Fibroblast of the aortic adventitia (primary cell): ENCODE measurements at regions not wholly inside any gene's neighbourhood (a gene's known extent, or its start where the extent isn't known, plus 50 kb on each side); places are given as distances from the start of the nearest gene placed in this dataset.

ENCODE experiments used
- DNase-seq: peaks from one replicate; pipeline ENCODE4 v3.0.0-alpha.2; 2010; ENCODE audit warnings: low read depth
- H3K4me3 ChIP-seq: 2 replicates; pipeline ENCODE4 v1.5.1; 2011; ENCODE audit warnings: low read depth, mild to moderate bottlenecking, control low read depth, low read length, moderate library complexity
- TF ChIP-seq, protein P1 (sequence below): IDR thresholded peaks from 2 replicates; pipeline ENCODE4 v1.5.1; 2011; ENCODE audit warnings: mild to moderate bottlenecking, low read length, control low read depth, inconsistent platforms; ENCODE audit not compliant: insufficient read depth

GRCh38 chr9:20087481-20087880 is 298.6 kb upstream of the SLC24A2 start:
- no peak overlapping the region for H3K4me3 ChIP-seq
- TF ChIP-seq, protein P1, sequence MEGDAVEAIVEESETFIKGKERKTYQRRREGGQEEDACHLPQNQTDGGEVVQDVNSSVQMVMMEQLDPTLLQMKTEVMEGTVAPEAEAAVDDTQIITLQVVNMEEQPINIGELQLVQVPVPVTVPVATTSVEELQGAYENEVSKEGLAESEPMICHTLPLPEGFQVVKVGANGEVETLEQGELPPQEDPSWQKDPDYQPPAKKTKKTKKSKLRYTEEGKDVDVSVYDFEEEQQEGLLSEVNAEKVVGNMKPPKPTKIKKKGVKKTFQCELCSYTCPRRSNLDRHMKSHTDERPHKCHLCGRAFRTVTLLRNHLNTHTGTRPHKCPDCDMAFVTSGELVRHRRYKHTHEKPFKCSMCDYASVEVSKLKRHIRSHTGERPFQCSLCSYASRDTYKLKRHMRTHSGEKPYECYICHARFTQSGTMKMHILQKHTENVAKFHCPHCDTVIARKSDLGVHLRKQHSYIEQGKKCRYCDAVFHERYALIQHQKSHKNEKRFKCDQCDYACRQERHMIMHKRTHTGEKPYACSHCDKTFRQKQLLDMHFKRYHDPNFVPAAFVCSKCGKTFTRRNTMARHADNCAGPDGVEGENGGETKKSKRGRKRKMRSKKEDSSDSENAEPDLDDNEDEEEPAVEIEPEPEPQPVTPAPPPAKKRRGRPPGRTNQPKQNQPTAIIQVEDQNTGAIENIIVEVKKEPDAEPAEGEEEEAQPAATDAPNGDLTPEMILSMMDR = no peak
- peak; percentile 16 for DNase-seq

DNA sequence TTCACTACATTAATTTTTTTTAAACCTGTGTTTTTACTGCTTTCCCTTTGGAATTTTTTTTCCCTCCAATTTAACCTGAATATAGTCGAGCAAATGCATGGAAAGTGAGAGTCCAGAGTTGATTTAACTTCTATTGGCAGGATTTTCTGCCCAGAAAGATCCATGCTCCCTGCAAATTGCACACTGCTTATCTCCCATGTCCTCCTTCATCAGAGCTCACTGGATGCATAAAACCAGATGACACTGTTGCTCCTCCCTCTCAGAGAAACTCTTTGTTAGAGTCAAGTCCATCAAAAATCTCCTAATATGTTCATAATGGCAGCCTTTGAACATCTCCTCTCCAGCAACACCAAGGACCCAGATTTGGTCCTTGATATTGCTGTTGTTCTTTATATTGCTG is 297.0 kb upstream of the SLC24A2 start:
- TF ChIP-seq, protein P1 = no peak
- DNase-seq = no peak
- H3K4me3 ChIP-seq = no peak overlapping the region

- TF ChIP-seq, protein P1 = no peak
- DNase-seq = no peak
- H3K4me3 ChIP-seq = no peak overlapping the region
Observed at GRCh38 chr9:20084125-20084524, 295.3 kb upstream of the SLC24A2 start.

GRCh38 chr9:20083390-20083789 is 294.6 kb upstream of the SLC24A2 start:
- TF ChIP-seq, protein P1 = no peak
- no peak for DNase-seq
- no peak overlapping the region for H3K4me3 ChIP-seq

DNA sequence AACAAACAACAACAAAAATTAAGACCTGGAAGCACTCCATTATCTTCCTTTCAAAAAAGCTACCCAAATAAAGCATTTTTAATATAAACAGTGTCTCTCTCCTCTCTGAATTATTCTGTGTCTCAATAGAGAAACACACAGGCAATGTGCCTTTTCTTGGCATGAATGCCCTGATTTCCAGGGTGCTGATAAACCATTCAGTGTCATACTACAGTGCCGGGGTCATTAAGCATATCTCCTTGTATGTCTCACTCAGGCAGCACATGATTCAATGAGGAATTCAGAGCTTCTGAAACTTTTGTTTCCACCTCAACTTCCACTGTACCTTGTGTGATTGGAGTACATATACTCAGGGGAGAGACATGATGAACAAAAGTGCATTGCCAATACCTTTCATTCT is 294.0 kb upstream of the SLC24A2 start:
- TF ChIP-seq, protein P1 = no peak
- no peak for DNase-seq
- H3K4me3 ChIP-seq = no peak overlapping the region

DNA sequence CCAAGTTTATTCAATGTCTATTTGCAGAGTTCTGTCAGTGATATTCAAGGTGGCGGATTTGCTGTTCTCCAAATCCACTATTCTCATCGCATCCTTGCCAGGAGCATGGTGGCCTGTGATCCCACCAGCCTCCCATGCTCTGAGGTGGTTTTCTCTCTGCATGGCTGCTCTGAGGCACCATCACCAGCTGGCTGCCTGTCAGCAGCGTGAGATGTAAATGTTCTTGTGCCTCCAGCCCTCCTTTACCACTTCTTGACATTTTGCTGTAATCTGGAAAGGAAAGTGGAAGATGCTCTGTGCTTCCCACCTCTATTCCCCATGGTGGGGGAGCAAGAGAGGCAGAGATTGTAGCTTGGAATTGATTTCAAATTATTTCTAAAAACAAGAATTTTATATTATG is 293.6 kb upstream of the SLC24A2 start:
- no peak overlapping the region for H3K4me3 ChIP-seq
- no peak for DNase-seq
- TF ChIP-seq, protein P1 = no peak

- H3K4me3 ChIP-seq = no peak overlapping the region
- no peak for DNase-seq
- TF ChIP-seq, protein P1 = no peak
Observed at GRCh38 chr9:20078246-20078645, 289.4 kb upstream of the SLC24A2 start.
